Trophoblast cell (in vitro differentiated cells and primary cell): ENCODE measurements at regions not wholly inside any gene's neighbourhood (a gene's known extent, or its start where the extent isn't known, plus 50 kb on each side); places are given as distances from the start of the nearest gene placed in this dataset.
"Not testable (repeated sequence)": the region's sequence is repeated elsewhere in the genome, so short reads cannot be mapped to it uniquely, and the experiment has no call there.

ENCODE experiments used
- DNase-seq, 2 donors: peaks; one replicate each; pipeline ENCODE4 v3.0.0-alpha.2; 2016
- H2AFZ ChIP-seq: 2 replicates; pipeline ENCODE4 v1.6.1; 2013; ENCODE audit warnings: low read length, moderate library complexity, mild to moderate bottlenecking; ENCODE audit not compliant: insufficient read depth, poor library complexity
- H2AK5ac ChIP-seq: 2 replicates; pipeline ENCODE4 v1.6.1; 2013; ENCODE audit warnings: mild to moderate bottlenecking, low read length
- H2BK120ac ChIP-seq: 2 replicates; pipeline ENCODE4 v1.6.1; 2013; ENCODE audit warnings: low read length, mild to moderate bottlenecking, moderate library complexity; ENCODE audit not compliant: insufficient read depth, poor library complexity
- H2BK12ac ChIP-seq: 2 replicates; pipeline ENCODE4 v1.6.1; 2013; ENCODE audit warnings: mild to moderate bottlenecking, low read length, moderate library complexity
- H2BK5ac ChIP-seq: 2 replicates; pipeline ENCODE4 v1.6.1; 2013; ENCODE audit warnings: low read length, low read depth, moderate library complexity, mild to moderate bottlenecking; ENCODE audit not compliant: poor library complexity
- H3K14ac ChIP-seq: 2 replicates; pipeline ENCODE4 v1.6.1; 2013; ENCODE audit warnings: mild to moderate bottlenecking, low read length
- H3K18ac ChIP-seq: 2 replicates; pipeline ENCODE4 v1.6.1; 2013; ENCODE audit warnings: mild to moderate bottlenecking, low read length
- H3K23ac ChIP-seq: 2 replicates; pipeline ENCODE4 v1.6.1; 2013; ENCODE audit warnings: low read length
- H3K27ac ChIP-seq: 2 replicates; pipeline ENCODE4 v1.5.1; 2013; ENCODE audit warnings: low read depth, mild to moderate bottlenecking, inconsistent platforms, low read length, moderate library complexity
- H3K27me3 ChIP-seq: 2 replicates; pipeline ENCODE4 v1.6.1; 2013; ENCODE audit warnings: inconsistent platforms, mild to moderate bottlenecking, low read length, moderate library complexity; ENCODE audit not compliant: insufficient read depth
- H3K36me3 ChIP-seq, 2 experiments: 1 replicate in 1 of 2; 2 replicates in 1 of 2; pipeline ENCODE4 v1.6.1; 2013; ENCODE audit warnings: low read length in 2 of 2, mild to moderate bottlenecking in 2 of 2, moderate library complexity in 1 of 2; ENCODE audit not compliant: insufficient read depth in 2 of 2, control insufficient read depth in 1 of 2
- H3K4ac ChIP-seq: 2 replicates; pipeline ENCODE4 v1.6.1; 2013; ENCODE audit warnings: low read depth, mild to moderate bottlenecking, low read length, moderate library complexity
- H3K4me1 ChIP-seq, 2 experiments: 1 replicate in 1 of 2; 2 replicates in 1 of 2; pipeline ENCODE4 v1.6.1; 2013; ENCODE audit warnings: low read length in 2 of 2, mild to moderate bottlenecking in 2 of 2, moderate library complexity in 1 of 2; ENCODE audit not compliant: insufficient read depth in 2 of 2, control insufficient read depth in 1 of 2
- H3K4me2 ChIP-seq: 2 replicates; pipeline ENCODE4 v1.6.1; 2013; ENCODE audit warnings: inconsistent platforms, mild to moderate bottlenecking, low read length, moderate library complexity
- H3K4me3 ChIP-seq: 2 replicates; pipeline ENCODE4 v1.5.1; 2013; ENCODE audit warnings: mild to moderate bottlenecking, low read depth, low read length, inconsistent platforms
- H3K79me1 ChIP-seq: one replicate; pipeline ENCODE4 v1.6.1; 2013; ENCODE audit warnings: low read length
- H3K79me2 ChIP-seq: 2 replicates; pipeline ENCODE4 v1.6.1; 2013; ENCODE audit warnings: low read length, mild to moderate bottlenecking; ENCODE audit not compliant: control insufficient read depth, insufficient read depth, poor library complexity
- H3K9ac ChIP-seq: 2 replicates; pipeline ENCODE4 v1.6.1; 2013; ENCODE audit warnings: mild to moderate bottlenecking, low read length
- H3K9me3 ChIP-seq: 2 replicates; pipeline ENCODE4 v1.6.1; 2013; ENCODE audit warnings: low read depth, mild to moderate bottlenecking, control low read depth, inconsistent platforms, low read length; ENCODE audit not compliant: insufficient read depth
- H4K12ac ChIP-seq: 2 replicates; pipeline ENCODE4 v1.6.1; 2013; ENCODE audit warnings: low read depth, mild to moderate bottlenecking, low read length, moderate library complexity
- H4K8ac ChIP-seq: 2 replicates; pipeline ENCODE4 v1.6.1; 2013; ENCODE audit warnings: low read depth, mild to moderate bottlenecking, low read length, moderate library complexity
- H4K91ac ChIP-seq: one replicate; pipeline ENCODE4 v1.6.1; 2013; ENCODE audit warnings: low read depth, mild to moderate bottlenecking, low read length, moderate library complexity
- WGBS: extraction: QIAGEN DNeasy Blood & Tissue Kit; methylation state at CpG from one replicate; pipeline ENCODE4 v1.1.7; 2013; ENCODE audit warnings: missing lambda C conversion rate; ENCODE audit not compliant: insufficient read length, insufficient coverage; ENCODE audit errors: extremely low coverage; 5-methylcytosine and 5-hydroxymethylcytosine counted together

DNA sequence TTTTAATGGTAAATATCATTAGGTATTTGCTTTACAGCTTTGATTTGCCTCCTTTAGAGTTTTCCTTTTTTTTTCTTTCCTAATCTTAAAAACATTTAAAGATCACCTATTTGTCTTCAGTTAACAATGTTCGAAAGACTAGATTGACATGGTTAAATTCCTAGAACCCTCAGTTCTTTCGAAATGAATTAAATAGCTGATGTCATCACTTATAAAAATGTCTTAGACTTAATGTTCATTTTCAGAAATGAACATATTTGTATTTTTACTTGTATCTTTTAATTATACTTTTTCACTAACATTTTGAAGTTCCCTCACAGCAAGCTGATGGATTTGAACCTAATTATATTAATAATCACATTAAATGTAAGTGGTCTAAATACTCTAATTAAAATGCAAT lies 205.3 kb upstream of the IRX4 start:
- no peaks in the 10 kb centered on the region for H3K27me3 ChIP-seq
- H2AFZ ChIP-seq = no peak overlapping the region
- no peak for DNase-seq
- no peak overlapping the region for H3K27ac ChIP-seq
- H2AK5ac ChIP-seq = no peak overlapping the region
- H3K79me2 ChIP-seq = no peaks in the 10 kb centered on the region
- H3K4me1 ChIP-seq = no peaks in the 10 kb centered on the region
- no peak overlapping the region for H3K9ac ChIP-seq
- no peak overlapping the region for H3K4me2 ChIP-seq
- H2BK12ac ChIP-seq = no peak overlapping the region
- no peak overlapping the region for H3K14ac ChIP-seq
- no peak overlapping the region for H3K4ac ChIP-seq
- no peak overlapping the region for H4K12ac ChIP-seq
- no peak overlapping the region for H2BK5ac ChIP-seq
- H3K18ac ChIP-seq = no peak overlapping the region
- no peak overlapping the region for H3K4me3 ChIP-seq
- no peak overlapping the region for H2BK120ac ChIP-seq
- no CpG with 5 or more reads among the region's 2 CpGs for WGBS
- no peak overlapping the region for H4K91ac ChIP-seq
- no peaks in the 10 kb centered on the region for H3K36me3 ChIP-seq
- H4K8ac ChIP-seq = no peak overlapping the region
- no peaks in the 10 kb centered on the region for H3K79me1 ChIP-seq
- no peaks in the 10 kb centered on the region for H3K9me3 ChIP-seq
- H3K23ac ChIP-seq = no peak overlapping the region

DNA sequence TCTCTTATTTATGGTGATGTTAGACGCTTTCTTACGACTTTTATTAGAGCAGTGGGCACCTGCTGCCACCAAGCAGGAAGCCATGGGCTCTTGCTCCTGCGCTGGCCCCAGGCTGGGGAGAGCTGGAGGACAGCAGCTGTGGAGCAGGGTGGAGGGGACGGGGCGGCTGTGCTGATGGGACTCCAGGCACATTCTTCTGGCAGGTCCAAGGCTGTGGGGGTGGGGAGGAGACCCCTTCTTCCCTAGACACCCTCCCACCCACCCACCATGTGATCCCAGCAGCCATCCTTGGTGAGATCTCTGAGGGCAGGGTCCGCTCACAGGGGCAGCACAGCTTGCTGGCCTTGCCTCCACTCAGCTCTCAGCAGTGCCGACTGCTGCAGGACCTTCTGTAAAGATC lies 192.6 kb upstream of the IRX4 start:
- Histone ChIP-seq H3K4ac (no peak overlapping the region), H2AK5ac (no peak overlapping the region), H3K9me3 (no peaks in the 10 kb centered on the region), H3K14ac (no peak overlapping the region), H3K4me1 (no peaks in the 10 kb centered on the region), H2BK12ac (no peak overlapping the region), H4K8ac (no peak overlapping the region), H3K36me3 (no peaks in the 10 kb centered on the region), H3K4me2 (no peak overlapping the region), H3K9ac (no peak overlapping the region), H2BK5ac (no peak overlapping the region), H3K27me3 (no peaks in the 10 kb centered on the region), H2BK120ac (no peak overlapping the region), H2AFZ (no peak overlapping the region), H3K79me1 (no peaks in the 10 kb centered on the region), H4K12ac (no peak overlapping the region), H3K27ac (no peak overlapping the region), H4K91ac (no peak overlapping the region), H3K23ac (no peak overlapping the region), H3K18ac (no peak overlapping the region), H3K4me3 (no peak overlapping the region), H3K79me2 (no peaks in the 10 kb centered on the region)
- WGBS = no CpG with 5 or more reads among the region's 7 CpGs
- DNase-seq = no peak

DNA sequence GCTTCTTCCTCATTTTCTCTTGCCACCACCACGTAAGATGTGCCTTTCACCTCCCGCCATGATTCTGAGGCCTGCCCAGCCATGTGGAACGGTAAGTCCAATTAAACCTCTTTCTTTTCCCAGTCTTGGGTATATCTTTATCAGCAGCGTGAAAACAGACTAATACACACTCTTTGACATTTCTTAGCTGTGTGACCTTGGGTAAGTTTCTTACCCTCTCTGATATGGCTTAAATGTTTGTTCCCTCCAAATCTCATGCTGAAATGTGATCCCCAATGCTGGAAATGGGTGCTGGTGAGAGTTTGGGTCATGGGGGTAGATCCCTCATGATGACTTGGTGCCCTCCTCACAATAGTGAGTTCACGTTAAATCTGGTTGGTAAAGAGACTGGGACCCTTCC lies 188.8 kb upstream of the IRX4 start:
- H3K9ac ChIP-seq = no peak overlapping the region
- no peaks in the 10 kb centered on the region for H3K4me1 ChIP-seq
- H3K18ac ChIP-seq = no peak overlapping the region
- WGBS = no CpG with 5 or more reads among the region's 5 CpGs
- H2BK5ac ChIP-seq = no peak overlapping the region
- H2AFZ ChIP-seq = no peak overlapping the region
- H3K4me2 ChIP-seq = no peak overlapping the region
- no peaks in the 10 kb centered on the region for H3K79me2 ChIP-seq
- no peak overlapping the region for H2BK12ac ChIP-seq
- no peak overlapping the region for H2BK120ac ChIP-seq
- H3K27me3 ChIP-seq = no peaks in the 10 kb centered on the region
- H3K36me3 ChIP-seq = no peaks in the 10 kb centered on the region
- no peak overlapping the region for H2AK5ac ChIP-seq
- H3K23ac ChIP-seq = no peak overlapping the region
- DNase-seq = no peak
- H4K91ac ChIP-seq = no peak overlapping the region
- no peaks in the 10 kb centered on the region for H3K9me3 ChIP-seq
- H3K4ac ChIP-seq = no peak overlapping the region
- H4K8ac ChIP-seq = no peak overlapping the region
- H3K27ac ChIP-seq = no peak overlapping the region
- no peaks in the 10 kb centered on the region for H3K79me1 ChIP-seq
- no peak overlapping the region for H3K14ac ChIP-seq
- no peak overlapping the region for H4K12ac ChIP-seq
- H3K4me3 ChIP-seq = no peak overlapping the region

DNA sequence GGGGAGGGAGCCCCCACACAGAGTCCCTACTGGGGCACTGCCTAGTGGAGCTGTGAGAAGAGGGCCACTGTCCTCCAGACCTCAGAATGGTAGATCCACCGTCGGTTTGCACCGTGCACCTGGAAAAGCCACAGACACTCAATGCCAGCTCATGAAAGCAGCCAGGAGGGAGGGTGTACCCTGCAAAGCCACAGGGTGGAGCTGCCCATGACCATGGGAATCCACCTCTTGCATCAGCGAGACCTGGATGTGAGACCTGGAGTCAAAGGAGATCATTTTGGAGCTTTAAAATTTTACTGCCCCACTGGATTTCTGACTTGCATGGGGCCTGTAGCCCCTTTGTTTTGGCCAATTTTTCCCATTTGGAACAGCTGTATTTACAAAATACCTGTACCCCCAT lies 188.1 kb upstream of the IRX4 start:
- H3K4ac ChIP-seq, H3K36me3 ChIP-seq, H3K4me3 ChIP-seq, H2BK12ac ChIP-seq, H3K9me3 ChIP-seq, H3K27me3 ChIP-seq, H3K4me1 ChIP-seq, H3K23ac ChIP-seq, H2BK120ac ChIP-seq, H3K18ac ChIP-seq, H3K14ac ChIP-seq, H3K79me2 ChIP-seq, H3K9ac ChIP-seq, H3K79me1 ChIP-seq, H2AFZ ChIP-seq, H4K12ac ChIP-seq, H2BK5ac ChIP-seq, H3K4me2 ChIP-seq, H4K91ac ChIP-seq, H3K27ac ChIP-seq, H4K8ac ChIP-seq, H2AK5ac ChIP-seq: not testable (repeated sequence)
- WGBS = no CpG with 5 or more reads among the region's 4 CpGs
- DNase-seq = peak in 1 of 2 donors; percentile 43
